ENCODE measurements at regions not wholly inside any gene's neighbourhood (a gene's known extent, or its start where the extent isn't known, plus 50 kb on each side); places are given as distances from the start of the nearest gene placed in this dataset.

DNA sequence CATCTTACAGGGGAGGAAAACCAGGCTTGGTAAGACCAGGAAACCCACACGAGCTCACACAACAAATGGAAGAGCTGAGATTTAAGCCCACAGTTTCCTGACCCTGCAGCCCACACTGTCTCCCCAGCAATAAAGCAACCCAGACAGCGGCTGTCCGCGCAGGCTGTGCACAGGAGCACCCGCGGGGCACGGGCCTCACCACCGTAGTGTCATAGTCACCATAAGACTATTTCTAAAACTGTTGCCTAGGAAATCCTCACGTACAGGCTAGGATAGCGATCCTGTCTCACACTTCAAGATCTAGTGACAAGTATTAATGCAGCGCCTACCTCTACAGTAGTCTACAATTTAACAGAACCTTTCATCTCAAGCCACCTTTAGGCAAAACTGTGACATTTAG, 54.0 kb upstream of the SYT6 start:
- no peak for DNase-seq (ENCODE audit: extremely low read depth in 1 of 4, low spot score in 3 of 4)
- H3K9me1 ChIP-seq (ENCODE audit: control insufficient read depth, insufficient read depth, low read length) = no peaks in the 10 kb centered on the region
- CTCF ChIA-PET (ENCODE audit: low intra/inter-chr PET ratio) = no interaction called here
- H3K9me3 ChIP-seq (replicated peaks; ENCODE audit: control insufficient read depth, insufficient read depth, low read depth, low read length) = no peaks in the 10 kb centered on the region
- H4K20me1 ChIP-seq (replicated peaks; ENCODE audit: control insufficient read depth, insufficient read depth, low read length) = 0 out of 2 replicates have a peak, but pooled peaks cover 7% of the 10 kb centered on the region
- TF ChIP-seq NCOR1 (IDR thresholded peaks at IDR 0.05) = no peak
- no TSS peak for BruUV-seq (replicated peaks)
- peaks cover 0 to 4% of the 10 kb centered on the region in 2 experiments; a peak in 4 of 5 replicates for H3K4me1 ChIP-seq (replicated peaks in 1 of 2; ENCODE audit: control insufficient read depth in 2 of 2, insufficient read depth in 2 of 2, low read length in 2 of 2)
- in situ Hi-C loops (cut with MboI) = no loop called here
- POLR2A ChIA-PET = interaction anchor here (1.0 kb wide), 2 partner anchors 9 to 10 kb away, joined by 4 to 5 read pairs; no protein-coding TSS in a partner anchor
- H3K36me3 ChIP-seq (ENCODE audit: control insufficient read depth, insufficient read depth, low read length) = no peaks in the 10 kb centered on the region
- no peak overlapping the region for H3K4me3 ChIP-seq
- no peaks in the 10 kb centered on the region for H3K79me2 ChIP-seq (ENCODE audit: control insufficient read depth, insufficient read depth, low read length)
- H2AFZ ChIP-seq (ENCODE audit: low read depth, low read length) = no peak overlapping the region
- no peak overlapping the region for H3K27ac ChIP-seq (ENCODE audit: extremely low read depth, low read depth, low read length)
- intact Hi-C loops (cut with micrococcal nuclease) = no loop called here
- no peak overlapping the region for H3K4me2 ChIP-seq (ENCODE audit: insufficient read depth, low read length)
- FAIRE-seq = no peak
- peak; percentile 33; the same call in 1 of the 3 replicates for ATAC-seq
- peaks cover 7 to 40% of the 10 kb centered on the region in 2 experiments; a peak in 4 of 5 replicates for H3K27me3 ChIP-seq (ENCODE audit: control insufficient read depth in 2 of 2, insufficient read depth in 2 of 2, low read length in 2 of 2)
- under 1% methylated on average over 11 of the region's 11 CpGs for WGBS (ENCODE audit: insufficient coverage, low coverage, missing lambda C conversion rate)
- H3K9ac ChIP-seq (ENCODE audit: insufficient read depth in 1 of 2, low read depth in 2 of 2, low read length in 2 of 2) = no peak overlapping the region

DNA sequence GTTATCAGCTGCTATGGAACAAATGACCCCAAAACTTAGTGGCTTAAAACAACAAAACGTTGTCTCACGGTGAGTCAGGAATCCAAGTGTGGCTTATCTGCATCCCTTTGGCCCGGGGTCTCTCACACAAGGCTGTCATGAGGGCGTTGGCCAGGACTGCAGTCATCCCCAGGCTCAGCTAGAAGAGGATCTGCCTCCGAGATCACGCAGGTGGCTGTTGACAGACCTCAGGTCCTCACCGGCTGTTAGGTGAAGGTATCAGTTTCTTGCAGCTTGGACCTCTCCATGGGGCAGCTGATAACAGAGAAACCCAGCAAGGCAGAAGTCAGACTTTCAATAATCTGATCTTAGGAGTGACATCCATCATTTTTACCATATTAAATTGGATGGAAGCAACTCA, 52.7 kb upstream of the SYT6 start:
- no peak overlapping the region for H3K27ac ChIP-seq (ENCODE audit: extremely low read depth, low read depth, low read length)
- WGBS (ENCODE audit: insufficient coverage, low coverage, missing lambda C conversion rate) = 0% methylated on average over 7 of the region's 7 CpGs
- H3K9ac ChIP-seq (ENCODE audit: insufficient read depth in 1 of 2, low read depth in 2 of 2, low read length in 2 of 2) = no peak overlapping the region
- peaks cover 0 to 4% of the 10 kb centered on the region in 2 experiments; a peak in 4 of 5 replicates for H3K4me1 ChIP-seq (replicated peaks in 1 of 2; ENCODE audit: control insufficient read depth in 2 of 2, insufficient read depth in 2 of 2, low read length in 2 of 2)
- FAIRE-seq = peak; percentile 51
- ChIA-PET POLR2A (interaction anchor here (0.5 to 0.7 kb wide), 2 partner anchors 29 to 359 kb away, joined by 3 read pairs; no protein-coding TSS in a partner anchor), CTCF (ENCODE audit: low intra/inter-chr PET ratio) (no interaction called here)
- H3K9me1 ChIP-seq (ENCODE audit: control insufficient read depth, insufficient read depth, low read length) = no peaks in the 10 kb centered on the region
- no TSS peak for BruUV-seq (replicated peaks)
- 0 out of 2 replicates have a peak, but pooled peaks cover 7% of the 10 kb centered on the region for H4K20me1 ChIP-seq (replicated peaks; ENCODE audit: control insufficient read depth, insufficient read depth, low read length)
- no peak overlapping the region for H2AFZ ChIP-seq (ENCODE audit: low read depth, low read length)
- DNase-seq (ENCODE audit: extremely low read depth in 1 of 4, low spot score in 3 of 4) = peak; percentile 20 to 38 (median 30)
- peak; percentile 53 for ATAC-seq
- no peak overlapping the region for H3K4me3 ChIP-seq
- intact Hi-C loops (cut with micrococcal nuclease) = no loop called here
- no peaks in the 10 kb centered on the region for H3K9me3 ChIP-seq (replicated peaks; ENCODE audit: control insufficient read depth, insufficient read depth, low read depth, low read length)
- peaks cover 7 to 40% of the 10 kb centered on the region in 2 experiments; a peak in 4 of 5 replicates for H3K27me3 ChIP-seq (ENCODE audit: control insufficient read depth in 2 of 2, insufficient read depth in 2 of 2, low read length in 2 of 2)
- no peak overlapping the region; the same call in 1 of the 2 replicates for H3K4me2 ChIP-seq (ENCODE audit: insufficient read depth, low read length)
- H3K79me2 ChIP-seq (ENCODE audit: control insufficient read depth, insufficient read depth, low read length) = no peaks in the 10 kb centered on the region
- in situ Hi-C loops (cut with MboI) = no loop called here
- H3K36me3 ChIP-seq (ENCODE audit: control insufficient read depth, insufficient read depth, low read length) = no peaks in the 10 kb centered on the region
- no peak for TF ChIP-seq POLR2AphosphoS5 (IDR thresholded peaks at IDR 0.05; ENCODE audit: control insufficient read depth, insufficient read depth, low read depth, low read length)
- peak; percentile 63 for TF ChIP-seq CBFA2T2 (conservative IDR thresholded peaks at IDR 0.05)
- 0 out of 4 replicates have a peak, but pooled peaks of 1 of the 2 experiments have one; percentile 22 for TF ChIP-seq TRIM24 (IDR thresholded peaks at IDR 0.05)
- TF ChIP-seq, protein P1, sequence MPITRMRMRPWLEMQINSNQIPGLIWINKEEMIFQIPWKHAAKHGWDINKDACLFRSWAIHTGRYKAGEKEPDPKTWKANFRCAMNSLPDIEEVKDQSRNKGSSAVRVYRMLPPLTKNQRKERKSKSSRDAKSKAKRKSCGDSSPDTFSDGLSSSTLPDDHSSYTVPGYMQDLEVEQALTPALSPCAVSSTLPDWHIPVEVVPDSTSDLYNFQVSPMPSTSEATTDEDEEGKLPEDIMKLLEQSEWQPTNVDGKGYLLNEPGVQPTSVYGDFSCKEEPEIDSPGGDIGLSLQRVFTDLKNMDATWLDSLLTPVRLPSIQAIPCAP (CRISPR knock-in tag; IDR thresholded peaks at IDR 0.05; ENCODE audit: borderline replicate concordance) = no peak
- TF ChIP-seq FIP1L1 (IDR thresholded peaks at IDR 0.05; ENCODE audit: low read depth, low read length, poor library complexity, severe bottlenecking) = no peak
- peak; percentile 53 for TF ChIP-seq TCF3 (CRISPR knock-in tag; IDR thresholded peaks at IDR 0.05)
- TF ChIP-seq RCOR1 (IDR thresholded peaks at IDR 0.05; ENCODE audit: borderline replicate concordance in 1 of 2, low read depth in 2 of 2, low read length in 2 of 2) = peak in 1 of 2 experiments; percentile 69; a peak in 1 of 4 replicates
- TF ChIP-seq ELF4 (CRISPR knock-in tag; IDR thresholded peaks at IDR 0.05) = no peak
- TF ChIP-seq ZNF3 (CRISPR knock-in tag; IDR thresholded peaks at IDR 0.05) = no peak
- TF ChIP-seq PTRF (tag; IDR thresholded peaks at IDR 0.05) = no peak
- TF ChIP-seq JUND (IDR thresholded peaks at IDR 0.05; ENCODE audit: borderline replicate concordance, low read depth, low read length) = no peak
- TF ChIP-seq JUND (tag; IDR thresholded peaks at IDR 0.05; ENCODE audit: borderline replicate concordance, low read depth, low read length) = no peak; the same call in 2 of the 3 replicates
- peak; percentile 72 for TF ChIP-seq CBFA2T3 (IDR thresholded peaks at IDR 0.05)
- TF ChIP-seq FOXK1 (CRISPR knock-in tag; IDR thresholded peaks at IDR 0.05; ENCODE audit: borderline replicate concordance) = no peak
- TF ChIP-seq CTBP1 (IDR thresholded peaks at IDR 0.05; ENCODE audit: borderline replicate concordance) = peak; percentile 82; the same call in 1 of the 2 replicates
- TF ChIP-seq TCFL5 (CRISPR knock-in tag; conservative IDR thresholded peaks at IDR 0.05) = no peak
- TF ChIP-seq TAL1 (IDR thresholded peaks at IDR 0.05) = peak; percentile 68

Data from K562 (cell line).